IMR-90 (cell line): ENCODE measurements at regions not wholly inside any gene's neighbourhood (a gene's known extent, or its start where the extent isn't known, plus 50 kb on each side); places are given as distances from the start of the nearest gene placed in this dataset.

Source experiments
- MAZ ChIP-seq: IDR thresholded peaks from 2 replicates; pipeline ENCODE4 v1.6.1; 2012; ENCODE audit warnings: low read depth, mild to moderate bottlenecking, low read length, improper control_type of control experiment, moderate library complexity, borderline replicate concordance
- MXI1 ChIP-seq: IDR thresholded peaks from 2 replicates; pipeline ENCODE4 v1.6.1; 2012; ENCODE audit warnings: low read depth, mild to moderate bottlenecking, low read length, moderate library complexity, borderline replicate concordance
- TF ChIP-seq, protein P1 (sequence below): conservative IDR thresholded peaks from 2 replicates; pipeline ENCODE4 v1.5.1; 2012; ENCODE audit warnings: mild to moderate bottlenecking, low read depth, low read length, improper control_type of control experiment
- TF ChIP-seq, protein P2 (sequence below): fragments of 150-350 bp; IDR thresholded peaks from 2 replicates; pipeline ENCODE4 v1.6.1; 2017; ENCODE audit warnings: mild to moderate bottlenecking, antibody characterized with exemption, low read length, low read depth

DNA sequence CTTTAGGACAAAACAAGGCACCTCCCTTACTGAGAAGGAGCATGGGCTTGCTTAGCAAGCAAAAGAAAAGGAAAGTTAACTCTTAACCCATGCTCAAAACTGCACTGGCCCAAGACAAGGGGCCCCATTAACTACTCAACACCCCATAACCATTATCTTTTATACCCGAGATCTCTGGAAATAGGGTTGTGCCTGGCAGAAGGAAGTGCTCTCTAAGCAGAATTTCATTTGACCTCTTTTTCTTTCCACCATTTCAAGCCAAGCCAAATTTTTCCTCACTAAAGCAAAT, 167.2 kb downstream of the RASEF start:
- no peak for TF ChIP-seq MXI1
- TF ChIP-seq, protein P1, sequence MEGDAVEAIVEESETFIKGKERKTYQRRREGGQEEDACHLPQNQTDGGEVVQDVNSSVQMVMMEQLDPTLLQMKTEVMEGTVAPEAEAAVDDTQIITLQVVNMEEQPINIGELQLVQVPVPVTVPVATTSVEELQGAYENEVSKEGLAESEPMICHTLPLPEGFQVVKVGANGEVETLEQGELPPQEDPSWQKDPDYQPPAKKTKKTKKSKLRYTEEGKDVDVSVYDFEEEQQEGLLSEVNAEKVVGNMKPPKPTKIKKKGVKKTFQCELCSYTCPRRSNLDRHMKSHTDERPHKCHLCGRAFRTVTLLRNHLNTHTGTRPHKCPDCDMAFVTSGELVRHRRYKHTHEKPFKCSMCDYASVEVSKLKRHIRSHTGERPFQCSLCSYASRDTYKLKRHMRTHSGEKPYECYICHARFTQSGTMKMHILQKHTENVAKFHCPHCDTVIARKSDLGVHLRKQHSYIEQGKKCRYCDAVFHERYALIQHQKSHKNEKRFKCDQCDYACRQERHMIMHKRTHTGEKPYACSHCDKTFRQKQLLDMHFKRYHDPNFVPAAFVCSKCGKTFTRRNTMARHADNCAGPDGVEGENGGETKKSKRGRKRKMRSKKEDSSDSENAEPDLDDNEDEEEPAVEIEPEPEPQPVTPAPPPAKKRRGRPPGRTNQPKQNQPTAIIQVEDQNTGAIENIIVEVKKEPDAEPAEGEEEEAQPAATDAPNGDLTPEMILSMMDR: no peak
- no peak for TF ChIP-seq MAZ
- TF ChIP-seq, protein P2, sequence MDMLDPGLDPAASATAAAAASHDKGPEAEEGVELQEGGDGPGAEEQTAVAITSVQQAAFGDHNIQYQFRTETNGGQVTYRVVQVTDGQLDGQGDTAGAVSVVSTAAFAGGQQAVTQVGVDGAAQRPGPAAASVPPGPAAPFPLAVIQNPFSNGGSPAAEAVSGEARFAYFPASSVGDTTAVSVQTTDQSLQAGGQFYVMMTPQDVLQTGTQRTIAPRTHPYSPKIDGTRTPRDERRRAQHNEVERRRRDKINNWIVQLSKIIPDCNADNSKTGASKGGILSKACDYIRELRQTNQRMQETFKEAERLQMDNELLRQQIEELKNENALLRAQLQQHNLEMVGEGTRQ: no peak
